ENCODE measurements at regions not wholly inside any gene's neighbourhood (a gene's known extent, or its start where the extent isn't known, plus 50 kb on each side); places are given as distances from the start of the nearest gene placed in this dataset.
A peak's percentile ranks its signal among the peaks of the same experiment; 100 is the strongest.

GRCh38 chr5:97931829-97932228, 748.8 kb upstream of the RIOK2 start:
- Histone ChIP-seq H3K27ac (ENCODE audit: low read length) (no peak overlapping the region), H3K27me3 (ENCODE audit: control insufficient read depth, insufficient read depth, low read length) (no peaks in the 10 kb centered on the region), H3K4me1 (ENCODE audit: control insufficient read depth, insufficient read depth, low read length) (no peaks in the 10 kb centered on the region), H3K36me3 (ENCODE audit: control insufficient read depth, insufficient read depth, low read length) (no peaks in the 10 kb centered on the region), H3K4me3 (ENCODE audit: low read length) (no peak overlapping the region), H3K9me3 (ENCODE audit: control insufficient read depth, insufficient read depth, low read length) (no peaks in the 10 kb centered on the region)
- DNase-seq (ENCODE audit: low read depth, low spot score): no peak

GRCh38 chr5:97936231-97936630, 753.2 kb upstream of the RIOK2 start:
- H3K27ac ChIP-seq (ENCODE audit: low read length): no peak overlapping the region
- H3K4me1 ChIP-seq (ENCODE audit: control insufficient read depth, insufficient read depth, low read length): no peaks in the 10 kb centered on the region
- no peak for DNase-seq (ENCODE audit: low read depth, low spot score)
- H3K36me3 ChIP-seq (ENCODE audit: control insufficient read depth, insufficient read depth, low read length): no peaks in the 10 kb centered on the region
- no CpG with 5 or more reads among the region's 1 CpG for WGBS (ENCODE audit: insufficient coverage, insufficient read length)
- no peaks in the 10 kb centered on the region for H3K27me3 ChIP-seq (ENCODE audit: control insufficient read depth, insufficient read depth, low read length)
- no peak overlapping the region for H3K4me3 ChIP-seq (ENCODE audit: low read length)
- H3K9me3 ChIP-seq (ENCODE audit: control insufficient read depth, insufficient read depth, low read length): no peaks in the 10 kb centered on the region

GRCh38 chr5:97937846-97938245, 754.8 kb upstream of the RIOK2 start:
- H3K9me3 ChIP-seq (ENCODE audit: control insufficient read depth, insufficient read depth, low read length): no peaks in the 10 kb centered on the region
- no peaks in the 10 kb centered on the region for H3K4me1 ChIP-seq (ENCODE audit: control insufficient read depth, insufficient read depth, low read length)
- H3K27ac ChIP-seq (ENCODE audit: low read length): no peak overlapping the region
- no peak for DNase-seq (ENCODE audit: low read depth, low spot score)
- H3K36me3 ChIP-seq (ENCODE audit: control insufficient read depth, insufficient read depth, low read length): no peaks in the 10 kb centered on the region
- WGBS (ENCODE audit: insufficient coverage, insufficient read length): no CpG with 5 or more reads among the region's 2 CpGs
- no peak overlapping the region for H3K4me3 ChIP-seq (ENCODE audit: low read length)
- H3K27me3 ChIP-seq (ENCODE audit: control insufficient read depth, insufficient read depth, low read length): no peaks in the 10 kb centered on the region

- no peaks in the 10 kb centered on the region for H3K27me3 ChIP-seq (ENCODE audit: control insufficient read depth, insufficient read depth, low read length)
- DNase-seq (ENCODE audit: low read depth, low spot score): no peak
- H3K36me3 ChIP-seq (ENCODE audit: control insufficient read depth, insufficient read depth, low read length): no peaks in the 10 kb centered on the region
- no peak overlapping the region for H3K27ac ChIP-seq (ENCODE audit: low read length)
- no peak overlapping the region for H3K4me3 ChIP-seq (ENCODE audit: low read length)
- no peaks in the 10 kb centered on the region for H3K9me3 ChIP-seq (ENCODE audit: control insufficient read depth, insufficient read depth, low read length)
- H3K4me1 ChIP-seq (ENCODE audit: control insufficient read depth, insufficient read depth, low read length): no peaks in the 10 kb centered on the region
These were observed 760.0 kb upstream of the RIOK2 start for GRCh38 chr5:97943036-97943435.

GRCh38 chr5:97951139-97951538, 768.1 kb upstream of the RIOK2 start:
- Histone ChIP-seq H3K4me1 (ENCODE audit: control insufficient read depth, insufficient read depth, low read length) (no peaks in the 10 kb centered on the region), H3K4me3 (ENCODE audit: low read length) (no peak overlapping the region), H3K27ac (ENCODE audit: low read length) (no peak overlapping the region), H3K9me3 (ENCODE audit: control insufficient read depth, insufficient read depth, low read length) (no peaks in the 10 kb centered on the region), H3K36me3 (ENCODE audit: control insufficient read depth, insufficient read depth, low read length) (no peaks in the 10 kb centered on the region), H3K27me3 (ENCODE audit: control insufficient read depth, insufficient read depth, low read length) (no peaks in the 10 kb centered on the region)
- no peak for DNase-seq (ENCODE audit: low read depth, low spot score)
- whole genome bisulfite sequencing (ENCODE audit: insufficient coverage, insufficient read length): no CpG with 5 or more reads among the region's 2 CpGs

- no CpG with 5 or more reads among the region's 1 CpG for WGBS (ENCODE audit: insufficient coverage, insufficient read length)
- Histone ChIP-seq H3K9me3 (ENCODE audit: control insufficient read depth, insufficient read depth, low read length) (no peaks in the 10 kb centered on the region), H3K4me3 (ENCODE audit: low read length) (no peak overlapping the region), H3K27ac (ENCODE audit: low read length) (no peak overlapping the region), H3K36me3 (ENCODE audit: control insufficient read depth, insufficient read depth, low read length) (no peaks in the 10 kb centered on the region), H3K4me1 (ENCODE audit: control insufficient read depth, insufficient read depth, low read length) (no peaks in the 10 kb centered on the region), H3K27me3 (ENCODE audit: control insufficient read depth, insufficient read depth, low read length) (no peaks in the 10 kb centered on the region)
- DNase-seq (ENCODE audit: low read depth, low spot score): no peak
These were observed 772.4 kb upstream of the RIOK2 start for GRCh38 chr5:97955450-97955849.

- Histone ChIP-seq H3K9me3 (ENCODE audit: control insufficient read depth, insufficient read depth, low read length) (no peaks in the 10 kb centered on the region), H3K27ac (ENCODE audit: low read length) (no peak overlapping the region), H3K4me3 (ENCODE audit: low read length) (no peak overlapping the region), H3K27me3 (ENCODE audit: control insufficient read depth, insufficient read depth, low read length) (no peaks in the 10 kb centered on the region), H3K36me3 (ENCODE audit: control insufficient read depth, insufficient read depth, low read length) (no peaks in the 10 kb centered on the region), H3K4me1 (ENCODE audit: control insufficient read depth, insufficient read depth, low read length) (no peaks in the 10 kb centered on the region)
- DNase-seq (ENCODE audit: low read depth, low spot score): no peak
- WGBS (ENCODE audit: insufficient coverage, insufficient read length): no CpG with 5 or more reads among the region's 3 CpGs
These were observed 784.2 kb upstream of the RIOK2 start for GRCh38 chr5:97967292-97967691.

- WGBS (ENCODE audit: insufficient coverage, insufficient read length): no CpG with 5 or more reads among the region's 2 CpGs
- no peaks in the 10 kb centered on the region for H3K9me3 ChIP-seq (ENCODE audit: control insufficient read depth, insufficient read depth, low read length)
- H3K27me3 ChIP-seq (ENCODE audit: control insufficient read depth, insufficient read depth, low read length): no peaks in the 10 kb centered on the region
- H3K4me3 ChIP-seq (ENCODE audit: low read length): no peak overlapping the region
- no peak for DNase-seq (ENCODE audit: low read depth, low spot score)
- H3K27ac ChIP-seq (ENCODE audit: low read length): no peak overlapping the region
- H3K4me1 ChIP-seq (ENCODE audit: control insufficient read depth, insufficient read depth, low read length): no peaks in the 10 kb centered on the region
- H3K36me3 ChIP-seq (ENCODE audit: control insufficient read depth, insufficient read depth, low read length): no peaks in the 10 kb centered on the region
These were observed 785.3 kb upstream of the RIOK2 start for GRCh38 chr5:97968346-97968745.

- no peak overlapping the region for H3K4me3 ChIP-seq (ENCODE audit: low read length)
- H3K9me3 ChIP-seq (ENCODE audit: control insufficient read depth, insufficient read depth, low read length): no peaks in the 10 kb centered on the region
- no peaks in the 10 kb centered on the region for H3K36me3 ChIP-seq (ENCODE audit: control insufficient read depth, insufficient read depth, low read length)
- no CpG with 5 or more reads among the region's 3 CpGs for WGBS (ENCODE audit: insufficient coverage, insufficient read length)
- no peak for DNase-seq (ENCODE audit: low read depth, low spot score)
- H3K27me3 ChIP-seq (ENCODE audit: control insufficient read depth, insufficient read depth, low read length): no peaks in the 10 kb centered on the region
- H3K27ac ChIP-seq (ENCODE audit: low read length): no peak overlapping the region
- H3K4me1 ChIP-seq (ENCODE audit: control insufficient read depth, insufficient read depth, low read length): no peaks in the 10 kb centered on the region
These were observed 793.7 kb upstream of the RGMB start for GRCh38 chr5:97979740-97980139.

GRCh38 chr5:97980291-97980690, 793.2 kb upstream of the RGMB start:
- Histone ChIP-seq H3K27me3 (ENCODE audit: control insufficient read depth, insufficient read depth, low read length) (no peaks in the 10 kb centered on the region), H3K4me1 (ENCODE audit: control insufficient read depth, insufficient read depth, low read length) (no peaks in the 10 kb centered on the region), H3K27ac (ENCODE audit: low read length) (no peak overlapping the region), H3K36me3 (ENCODE audit: control insufficient read depth, insufficient read depth, low read length) (no peaks in the 10 kb centered on the region), H3K4me3 (ENCODE audit: low read length) (no peak overlapping the region), H3K9me3 (ENCODE audit: control insufficient read depth, insufficient read depth, low read length) (no peaks in the 10 kb centered on the region)
- DNase-seq (ENCODE audit: low read depth, low spot score): no peak
- no CpG with 5 or more reads among the region's 1 CpG for WGBS (ENCODE audit: insufficient coverage, insufficient read length)

- Histone ChIP-seq H3K36me3 (ENCODE audit: control insufficient read depth, insufficient read depth, low read length) (no peaks in the 10 kb centered on the region), H3K4me3 (ENCODE audit: low read length) (no peak overlapping the region), H3K27me3 (ENCODE audit: control insufficient read depth, insufficient read depth, low read length) (no peaks in the 10 kb centered on the region), H3K27ac (ENCODE audit: low read length) (no peak overlapping the region), H3K9me3 (ENCODE audit: control insufficient read depth, insufficient read depth, low read length) (no peaks in the 10 kb centered on the region), H3K4me1 (ENCODE audit: control insufficient read depth, insufficient read depth, low read length) (no peaks in the 10 kb centered on the region)
- peak; percentile 4 for DNase-seq (ENCODE audit: low read depth, low spot score)
- WGBS (ENCODE audit: insufficient coverage, insufficient read length): no CpG with 5 or more reads among the region's 4 CpGs
These were observed 787.4 kb upstream of the RGMB start for GRCh38 chr5:97986069-97986468.
